GM23338 (cell line): ENCODE measurements at regions not wholly inside any gene's neighbourhood (a gene's known extent, or its start where the extent isn't known, plus 50 kb on each side); places are given as distances from the start of the nearest gene placed in this dataset.

Experiments used
- ATAC-seq: fragments of 200-7000 bp; cut with Tn5 transposase; 3 replicates; pipeline ENCODE4 v1.9.1; 2020
- DNase-seq: peaks from one replicate; pipeline ENCODE4 v3.0.0-alpha.2; 2015; ENCODE audit warnings: low spot score
- H2AFZ ChIP-seq: fragments of 200-600 bp; sonication (generic); 2 replicates; pipeline ENCODE4 v1.8.0; 2016; ENCODE audit warnings: antibody characterized with exemption, mild to moderate bottlenecking, moderate library complexity
- H3F3A ChIP-seq: fragments of 200-600 bp; sonication (generic); replicated peaks from 2 replicates; pipeline ENCODE4 v1.8.0; 2017; ENCODE audit warnings: antibody characterized with exemption, mixed run types, low read depth
- H3K27ac ChIP-seq: fragments of 200-600 bp; sonication (generic); 2 replicates; pipeline ENCODE4 v1.6.1; 2016; ENCODE audit warnings: low read depth
- H3K27me3 ChIP-seq: fragments of 200-600 bp; sonication (generic); 2 replicates; pipeline ENCODE4 v1.8.0; 2016; ENCODE audit warnings: mild to moderate bottlenecking, mixed run types, moderate library complexity; ENCODE audit not compliant: insufficient read depth
- H3K36me3 ChIP-seq: fragments of 200-600 bp; sonication (generic); 2 replicates; pipeline ENCODE4 v1.8.0; 2016; ENCODE audit warnings: mild to moderate bottlenecking; ENCODE audit not compliant: insufficient read depth
- H3K4me1 ChIP-seq: fragments of 200-600 bp; sonication (generic); 2 replicates; pipeline ENCODE4 v1.8.0; 2016; ENCODE audit warnings: mild to moderate bottlenecking, moderate library complexity; ENCODE audit not compliant: insufficient read depth
- H3K4me2 ChIP-seq: fragments of 200-600 bp; sonication (generic); 2 replicates; pipeline ENCODE4 v1.7.1; 2017; ENCODE audit warnings: mixed run types
- H3K4me3 ChIP-seq: fragments of 200-600 bp; sonication (generic); 2 replicates; pipeline ENCODE4 v1.6.1; 2016; ENCODE audit warnings: mixed run types
- H3K79me2 ChIP-seq: fragments of 200-600 bp; sonication (generic); replicated peaks from 2 replicates; pipeline ENCODE4 v1.8.0; 2017; ENCODE audit warnings: mild to moderate bottlenecking; ENCODE audit not compliant: insufficient read depth
- H3K9me2 ChIP-seq: fragments of 200-600 bp; sonication (generic); 2 replicates; pipeline ENCODE4 v1.8.0; 2017; ENCODE audit not compliant: insufficient read depth
- H4K20me1 ChIP-seq: fragments of 200-600 bp; sonication (generic); replicated peaks from 2 replicates; pipeline ENCODE4 v1.8.0; 2017; ENCODE audit warnings: mild to moderate bottlenecking; ENCODE audit not compliant: insufficient read depth
- H3K27ac Mint-ChIP-seq: 2 replicates; pipeline ENCODE4 v1.8.0; 2020; ENCODE audit warnings: inconsistent platforms, mild to moderate bottlenecking, moderate library complexity, mixed read lengths
- H3K27me3 Mint-ChIP-seq: 3 replicates; pipeline ENCODE4 v1.8.0; 2022; ENCODE audit warnings: low read depth, mild to moderate bottlenecking, moderate library complexity, mixed read lengths, inconsistent platforms; ENCODE audit not compliant: insufficient read depth, poor library complexity
- H3K36me3 Mint-ChIP-seq: 3 replicates; pipeline ENCODE4 v1.8.0; 2021; ENCODE audit warnings: low read depth, mild to moderate bottlenecking, inconsistent platforms, moderate library complexity, mixed read lengths
- H3K4me1 Mint-ChIP-seq: 3 replicates; pipeline ENCODE4 v1.8.0; 2020; ENCODE audit warnings: mild to moderate bottlenecking, inconsistent platforms, mixed read lengths
- H3K4me3 Mint-ChIP-seq: 3 replicates; pipeline ENCODE4 v1.8.0; 2021; ENCODE audit warnings: moderate library complexity, mild to moderate bottlenecking, inconsistent platforms, mixed read lengths
- H3K9me3 Mint-ChIP-seq: 3 replicates; pipeline ENCODE4 v1.8.0; 2020; ENCODE audit warnings: moderate library complexity, mild to moderate bottlenecking, inconsistent platforms, mixed read lengths
- CREB1 ChIP-seq: fragments of 250-450 bp; sonication (Bioruptor Pico); IDR thresholded peaks from 2 replicates; pipeline ENCODE4 v1.5.0; 2020; ENCODE audit warnings: low read depth, mild to moderate bottlenecking, moderate library complexity
- CTCF ChIP-seq, 2 experiments: fragments of 200-600 bp in 1 of 2; sonication (generic) in 1 of 2; conservative IDR thresholded peaks; 2 replicates each; pipeline versions ENCODE4 v1.5.1 to v1.6.1; 2016 to 2017; ENCODE audit warnings: antibody characterized with exemption in 2 of 2, low read depth in 2 of 2, mild to moderate bottlenecking in 2 of 2, moderate library complexity in 1 of 2
- EZH2phosphoT487 ChIP-seq: fragments of 200-600 bp; sonication (generic); IDR thresholded peaks from one replicate; pipeline ENCODE4 v1.8.1; 2018; ENCODE audit warnings: antibody characterized with exemption; ENCODE audit not compliant: unreplicated experiment
- STAT1 ChIP-seq: IDR thresholded peaks from one replicate; pipeline ENCODE4 v1.6.1; 2016; ENCODE audit warnings: antibody characterized with exemption; ENCODE audit not compliant: unreplicated experiment
- ZNF331 ChIP-seq: fragments of 250-450 bp; sonication (Bioruptor Pico); IDR thresholded peaks from 2 replicates; pipeline ENCODE4 v1.5.0; 2020; ENCODE audit warnings: low read depth, mild to moderate bottlenecking, moderate library complexity
- ZNF462 ChIP-seq: fragments of 250-450 bp; sonication (Bioruptor Pico); IDR thresholded peaks from 2 replicates; pipeline ENCODE4 v1.5.0; 2020; ENCODE audit warnings: mild to moderate bottlenecking, moderate library complexity
- TF ChIP-seq, protein P1 (sequence below): IDR thresholded peaks from 2 replicates; pipeline ENCODE4 v1.6.1; 2016; ENCODE audit warnings: antibody characterized with exemption

GRCh38 chr4:124044330-124044729, 647.7 kb downstream of the SPRY1 start:
- no peaks in the 10 kb centered on the region for H3K9me2 ChIP-seq
- H4K20me1 ChIP-seq, result no peaks in the 10 kb centered on the region
- Mint-ChIP-seq H3K4me3 (no peak overlapping the region), H3K9me3 (peaks cover 6% of the 10 kb centered on the region; the same call in 2 of the 3 replicates), H3K27ac (no peak overlapping the region), H3K27me3 (no peaks in the 10 kb centered on the region), H3K4me1 (no peaks in the 10 kb centered on the region), H3K36me3 (no peaks in the 10 kb centered on the region)
- no peak overlapping the region for H2AFZ ChIP-seq
- TF ChIP-seq STAT1 (no peak), ZNF331 (no peak), CREB1 (CRISPR knock-in tag) (no peak), EZH2phosphoT487 (no peak), ZNF462 (CRISPR knock-in tag) (no peak)
- TF ChIP-seq, protein P1, sequence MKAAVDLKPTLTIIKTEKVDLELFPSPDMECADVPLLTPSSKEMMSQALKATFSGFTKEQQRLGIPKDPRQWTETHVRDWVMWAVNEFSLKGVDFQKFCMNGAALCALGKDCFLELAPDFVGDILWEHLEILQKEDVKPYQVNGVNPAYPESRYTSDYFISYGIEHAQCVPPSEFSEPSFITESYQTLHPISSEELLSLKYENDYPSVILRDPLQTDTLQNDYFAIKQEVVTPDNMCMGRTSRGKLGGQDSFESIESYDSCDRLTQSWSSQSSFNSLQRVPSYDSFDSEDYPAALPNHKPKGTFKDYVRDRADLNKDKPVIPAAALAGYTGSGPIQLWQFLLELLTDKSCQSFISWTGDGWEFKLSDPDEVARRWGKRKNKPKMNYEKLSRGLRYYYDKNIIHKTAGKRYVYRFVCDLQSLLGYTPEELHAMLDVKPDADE, result no peak
- ATAC-seq, result no peak
- H3K27ac ChIP-seq, result no peak overlapping the region
- no peak for DNase-seq
- H3K4me2 ChIP-seq, result no peak overlapping the region
- no peaks in the 10 kb centered on the region for H3K36me3 ChIP-seq
- no peaks in the 10 kb centered on the region for H3K79me2 ChIP-seq
- H3F3A ChIP-seq, result no peaks in the 10 kb centered on the region
- H3K27me3 ChIP-seq, result no peaks in the 10 kb centered on the region
- no peaks in the 10 kb centered on the region for H3K4me1 ChIP-seq
- H3K4me3 ChIP-seq, result no peak overlapping the region

DNA sequence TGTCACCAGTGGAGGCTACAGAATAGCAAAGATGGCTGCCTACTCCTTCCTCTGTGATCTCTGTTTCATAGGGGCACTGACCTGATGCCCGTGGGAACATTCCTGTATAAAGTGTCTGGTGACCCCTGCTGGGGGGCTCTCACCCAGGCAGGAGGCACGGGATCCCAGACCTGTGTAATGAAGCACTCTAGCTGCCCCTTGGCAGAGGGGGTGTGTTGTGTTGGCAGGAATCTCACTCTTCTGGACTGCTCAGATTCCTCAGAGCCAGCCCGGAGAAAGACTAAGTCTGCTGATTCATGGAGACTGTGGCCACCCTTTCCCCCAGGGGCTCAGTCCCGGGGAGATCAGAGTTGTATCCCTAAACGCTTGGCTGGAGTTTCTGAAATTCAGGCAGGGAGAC, 648.3 kb downstream of the SPRY1 start:
- H3K27ac Mint-ChIP-seq, result no peak overlapping the region; the same call in 1 of the 2 replicates
- peak; percentile 3 for DNase-seq

More for the DNA sequence above, 648.3 kb downstream of the SPRY1 start:
- Histone ChIP-seq H4K20me1 (no peaks in the 10 kb centered on the region), H3K4me1 (no peaks in the 10 kb centered on the region), H3K27ac (no peak overlapping the region), H3K36me3 (no peaks in the 10 kb centered on the region), H2AFZ (no peak overlapping the region), H3K4me2 (no peak overlapping the region), H3K27me3 (no peaks in the 10 kb centered on the region), H3K79me2 (no peaks in the 10 kb centered on the region), H3K4me3 (no peak overlapping the region), H3F3A (no peaks in the 10 kb centered on the region), H3K9me2 (no peaks in the 10 kb centered on the region)
- Mint-ChIP-seq H3K9me3 (peaks cover 6% of the 10 kb centered on the region; the same call in 2 of the 3 replicates), H3K36me3 (no peaks in the 10 kb centered on the region), H3K4me3 (no peak overlapping the region), H3K27me3 (no peaks in the 10 kb centered on the region), H3K4me1 (no peaks in the 10 kb centered on the region)
- TF ChIP-seq STAT1 (no peak), CTCF (conservative IDR thresholded peaks at IDR 0.05; ENCODE audit: low read depth in 2 of 2) (peak in 1 of 2 experiments; percentile 44; a peak in 2 of 4 replicates)
- no peak for ATAC-seq
